Endodermal cell (in vitro differentiated cells): ENCODE measurements at regions not wholly inside any gene's neighbourhood (a gene's known extent, or its start where the extent isn't known, plus 50 kb on each side); places are given as distances from the start of the nearest gene placed in this dataset.

Experiments used
- DNase-seq: peaks from one replicate; pipeline ENCODE4 v3.0.0-alpha.2; 2017
- H3K27ac ChIP-seq: 2 replicates; pipeline ENCODE4 v1.5.1; 2013; ENCODE audit warnings: mild to moderate bottlenecking, low read depth, low read length, moderate library complexity
- H3K27me3 ChIP-seq: 2 replicates; pipeline ENCODE4 v1.6.1; 2013; ENCODE audit warnings: mild to moderate bottlenecking, low read length, moderate library complexity; ENCODE audit not compliant: insufficient read depth, control insufficient read depth, poor library complexity, severe bottlenecking
- H3K36me3 ChIP-seq: 2 replicates; pipeline ENCODE4 v1.7.0; 2013; ENCODE audit warnings: mild to moderate bottlenecking, low read length, moderate library complexity; ENCODE audit not compliant: control insufficient read depth, insufficient read depth
- H3K4me1 ChIP-seq: one replicate; pipeline ENCODE4 v1.7.0; 2013; ENCODE audit warnings: low read length; ENCODE audit not compliant: control insufficient read depth, insufficient read depth
- H3K4me3 ChIP-seq: 2 replicates; pipeline ENCODE4 v1.5.1; 2013; ENCODE audit warnings: mild to moderate bottlenecking, low read length, moderate library complexity
- H3K9ac ChIP-seq: 2 replicates; pipeline ENCODE4 v1.6.1; 2013; ENCODE audit warnings: mild to moderate bottlenecking, low read length, moderate library complexity; ENCODE audit not compliant: poor library complexity, severe bottlenecking; ENCODE audit errors: extremely low read depth
- H3K9me3 ChIP-seq: 2 replicates; pipeline ENCODE4 v1.6.1; 2013; ENCODE audit warnings: mild to moderate bottlenecking, low read length, moderate library complexity; ENCODE audit not compliant: control insufficient read depth
- H3K27ac Mint-ChIP-seq: 2 replicates; pipeline ENCODE4 v1.8.0; 2020; ENCODE audit warnings: mixed read lengths
- H3K27me3 Mint-ChIP-seq: 2 replicates; pipeline ENCODE4 v1.8.0; 2021; ENCODE audit warnings: mild to moderate bottlenecking, mixed read lengths; ENCODE audit not compliant: insufficient read depth
- H3K36me3 Mint-ChIP-seq: 2 replicates; pipeline ENCODE4 v1.8.0; 2020; ENCODE audit warnings: low read depth, mixed read lengths
- H3K4me1 Mint-ChIP-seq: 2 replicates; pipeline ENCODE4 v1.8.0; 2020; ENCODE audit warnings: mixed read lengths
- H3K4me3 Mint-ChIP-seq: 2 replicates; pipeline ENCODE4 v1.8.0; 2020; ENCODE audit warnings: mild to moderate bottlenecking, moderate library complexity, mixed read lengths
- H3K9me3 Mint-ChIP-seq: 2 replicates; pipeline ENCODE4 v1.8.0; 2020; ENCODE audit warnings: mild to moderate bottlenecking, mixed read lengths
- CTCF ChIP-seq: fragments of 200-600 bp; sonication (generic); conservative IDR thresholded peaks from 2 replicates; pipeline ENCODE4 v1.5.0; 2021; ENCODE audit warnings: antibody characterized with exemption, mild to moderate bottlenecking
- WGBS, 2 experiments: methylation state at CpG; one replicate each; pipeline versions ENCODE4 v1.1.5 to v1.1.7; 2013; ENCODE audit warnings: missing lambda C conversion rate in 2 of 2, mixed read lengths in 1 of 2; ENCODE audit not compliant: insufficient coverage in 1 of 2, insufficient read length in 1 of 2; 5-methylcytosine and 5-hydroxymethylcytosine counted together

DNA sequence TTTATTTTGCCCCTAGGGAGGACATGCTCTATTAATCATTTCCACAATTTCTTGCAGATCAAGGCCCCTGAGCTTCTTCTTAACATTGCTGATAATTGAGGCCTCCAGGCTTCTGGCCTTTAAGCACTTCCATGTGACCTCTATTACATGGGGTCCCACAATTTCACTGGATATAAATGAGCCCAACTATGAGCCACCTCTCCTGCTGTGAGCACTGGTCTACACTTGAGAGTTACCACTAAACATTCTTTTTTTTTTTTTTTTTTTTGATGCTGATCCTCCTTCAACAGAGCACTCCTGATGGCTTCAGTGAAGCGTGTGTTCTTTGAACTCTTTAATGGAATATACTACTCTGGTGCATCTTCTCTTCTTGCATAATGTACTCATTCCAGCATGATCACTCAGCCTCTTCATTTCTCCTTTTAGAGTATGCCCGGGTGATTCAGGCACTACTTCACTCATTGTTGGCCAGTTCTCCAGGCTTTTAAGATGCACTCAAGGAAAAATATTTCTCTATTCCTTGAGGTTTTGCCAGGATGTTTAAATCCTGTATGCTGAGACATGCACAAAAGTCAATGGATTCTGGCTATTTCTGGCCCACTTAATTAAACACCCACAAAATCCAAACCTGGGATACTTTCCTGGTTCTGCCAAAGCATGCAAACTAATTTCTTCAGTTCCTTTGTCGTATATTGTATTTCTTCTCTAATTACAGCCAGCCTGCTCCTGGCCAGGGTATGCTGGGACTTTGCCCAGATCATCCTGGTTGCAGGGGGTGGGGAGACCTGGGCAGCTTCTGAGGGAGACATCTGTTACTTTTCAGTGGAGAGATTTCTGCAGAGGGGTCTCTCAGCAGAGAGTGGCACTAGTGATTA lies 257.8 kb upstream of the LUZP2 start:
- peaks cover 6% of the 10 kb centered on the region for H3K4me1 Mint-ChIP-seq
- H3K4me1 ChIP-seq = peaks cover 8% of the 10 kb centered on the region
- H3K27me3 Mint-ChIP-seq = no peaks in the 10 kb centered on the region
- no peaks in the 10 kb centered on the region for H3K36me3 ChIP-seq
- H3K4me3 ChIP-seq = no peak overlapping the region
- no peak for TF ChIP-seq CTCF
- H3K27ac ChIP-seq = no peak overlapping the region
- no peak for DNase-seq
- H3K4me3 Mint-ChIP-seq = no peak overlapping the region
- no peaks in the 10 kb centered on the region for H3K27me3 ChIP-seq
- H3K9me3 Mint-ChIP-seq = peaks cover 5% of the 10 kb centered on the region
- H3K36me3 Mint-ChIP-seq = no peaks in the 10 kb centered on the region
- no peak overlapping the region for H3K27ac Mint-ChIP-seq
- H3K9me3 ChIP-seq = peaks cover 5% of the 10 kb centered on the region
- 85 to 89% methylated on average over 2 to 3 of the region's 3 CpGs for whole genome bisulfite sequencing, 2 experiments
- no peak overlapping the region for H3K9ac ChIP-seq

DNA sequence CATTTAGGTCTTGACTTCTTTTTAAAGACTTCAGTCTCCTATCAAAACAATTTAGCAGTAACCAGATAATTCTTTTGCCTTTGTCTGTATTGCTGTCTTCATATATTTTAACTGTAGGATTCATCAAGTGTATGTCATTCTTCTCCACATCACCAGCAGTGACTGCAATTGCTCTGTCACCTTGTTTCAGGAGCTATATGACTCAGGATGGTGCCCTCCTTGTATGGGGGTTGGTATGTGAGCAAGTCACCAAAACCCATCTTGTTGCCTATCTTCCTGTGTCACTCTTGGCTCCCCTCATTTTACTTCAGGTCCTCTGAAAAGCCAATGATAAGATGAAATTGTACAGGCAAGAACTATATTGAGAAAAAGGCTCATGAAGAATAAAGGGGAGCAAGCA lies 256.9 kb upstream of the LUZP2 start:
- peaks cover under 1% of the 10 kb centered on the region for H3K4me1 ChIP-seq
- H3K4me3 Mint-ChIP-seq = no peak overlapping the region
- H3K27ac Mint-ChIP-seq = no peak overlapping the region
- no peak overlapping the region for H3K27ac ChIP-seq
- no peak overlapping the region for H3K4me3 ChIP-seq
- H3K36me3 Mint-ChIP-seq = no peaks in the 10 kb centered on the region
- peaks cover 5% of the 10 kb centered on the region for H3K9me3 Mint-ChIP-seq
- DNase-seq = no peak
- H3K36me3 ChIP-seq = no peaks in the 10 kb centered on the region
- no peak overlapping the region for H3K9ac ChIP-seq
- no peaks in the 10 kb centered on the region for H3K4me1 Mint-ChIP-seq
- peaks cover 5% of the 10 kb centered on the region for H3K9me3 ChIP-seq
- no peak for TF ChIP-seq CTCF
- no peaks in the 10 kb centered on the region for H3K27me3 Mint-ChIP-seq
- H3K27me3 ChIP-seq = no peaks in the 10 kb centered on the region

DNA sequence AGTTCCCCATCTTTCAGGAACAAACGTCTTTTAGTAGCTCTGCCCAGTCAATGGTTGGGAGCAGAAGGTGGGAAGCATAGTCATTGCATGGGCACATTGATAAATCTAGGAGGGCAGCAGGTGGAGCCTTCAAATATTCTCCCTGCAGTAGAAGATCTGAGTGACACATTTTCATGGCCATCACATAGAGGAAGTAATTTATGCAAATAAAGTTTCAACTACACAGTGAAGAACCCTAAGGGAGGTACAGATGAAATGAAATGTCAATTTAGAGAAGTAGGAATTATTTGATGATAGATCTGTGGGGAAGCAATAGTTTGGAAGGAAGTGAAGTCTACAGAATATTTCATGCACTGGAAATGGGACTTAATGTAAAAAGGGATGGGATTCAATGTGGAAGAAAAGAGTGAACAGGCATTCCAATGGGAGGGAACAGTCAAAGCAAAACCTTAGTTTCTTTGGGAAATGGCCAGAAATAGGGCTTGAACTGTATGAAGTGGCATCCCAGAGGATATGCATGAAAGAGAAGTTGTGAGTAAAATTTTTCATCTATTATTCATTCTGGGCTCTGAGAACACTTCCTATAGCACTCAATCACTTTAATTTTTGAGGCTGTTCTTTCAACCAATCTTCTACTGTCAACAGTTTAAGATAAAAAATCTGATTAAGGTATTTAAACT lies 256.2 kb upstream of the LUZP2 start:
- Histone ChIP-seq H3K4me1 (no peaks in the 10 kb centered on the region), H3K27ac (no peak overlapping the region), H3K4me3 (no peak overlapping the region), H3K9me3 (peaks cover 5% of the 10 kb centered on the region), H3K36me3 (no peaks in the 10 kb centered on the region), H3K27me3 (no peaks in the 10 kb centered on the region), H3K9ac (no peak overlapping the region)
- no peaks in the 10 kb centered on the region for H3K36me3 Mint-ChIP-seq
- no peak overlapping the region for H3K27ac Mint-ChIP-seq
- DNase-seq = no peak
- no peak overlapping the region for H3K4me3 Mint-ChIP-seq
- peaks cover 5% of the 10 kb centered on the region for H3K9me3 Mint-ChIP-seq
- no peaks in the 10 kb centered on the region for H3K27me3 Mint-ChIP-seq
- no peak for TF ChIP-seq CTCF
- no peaks in the 10 kb centered on the region for H3K4me1 Mint-ChIP-seq
- 86 to 92% methylated on average over 1 of the region's 1 CpG for WGBS, 2 experiments
